ENCODE measurements at regions not wholly inside any gene's neighbourhood (a gene's known extent, or its start where the extent isn't known, plus 50 kb on each side); places are given as distances from the start of the nearest gene placed in this dataset.

DNA sequence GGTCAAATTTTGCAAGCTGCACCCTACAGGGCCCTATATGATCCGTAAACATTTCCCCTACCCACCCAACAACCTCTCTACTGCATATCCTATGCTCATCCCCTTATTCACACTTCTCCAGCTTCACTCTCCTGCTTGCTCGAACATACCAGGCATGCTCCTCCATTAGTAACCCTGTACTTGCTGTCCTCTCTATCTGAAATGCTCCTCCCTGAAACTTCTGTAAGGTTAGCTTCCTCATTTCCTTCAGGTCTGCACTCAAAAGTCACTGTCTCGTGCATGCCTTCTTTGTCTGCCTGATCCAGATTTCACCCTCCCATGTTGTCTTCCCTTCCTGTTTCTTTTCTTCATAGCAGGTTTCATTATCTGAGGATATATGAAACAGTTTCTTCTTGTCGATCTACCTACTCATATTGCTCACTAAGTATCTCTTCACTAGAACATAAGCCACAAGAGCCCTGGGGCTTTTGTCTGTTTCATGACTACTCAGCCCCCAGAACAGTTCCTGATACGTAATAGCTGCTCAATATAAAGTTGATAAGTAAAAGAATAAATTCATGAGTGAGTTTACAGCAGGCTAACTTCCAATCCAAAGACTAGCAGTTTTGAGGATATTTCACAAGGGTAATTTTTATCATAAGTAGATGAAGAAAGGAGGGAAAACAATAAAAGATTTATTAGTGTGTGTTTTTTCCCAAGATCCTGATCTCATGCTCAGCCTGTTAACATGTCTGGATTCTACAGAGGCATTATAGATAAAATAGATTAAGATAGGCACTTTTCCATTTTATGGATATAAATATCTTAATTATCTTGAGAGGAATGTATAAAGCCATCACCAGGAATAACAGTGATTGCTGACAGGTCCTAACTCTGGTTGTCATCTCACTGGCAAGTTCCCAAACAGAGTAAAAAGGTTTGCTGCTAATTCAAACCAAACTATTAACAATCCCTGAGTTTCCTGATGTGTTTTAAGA lies 392.5 kb upstream of the ESRRG start:
- DNase-seq (ENCODE audit: low spot score in 2 of 2) (no peak), ATAC-seq (no peak)
- Mint-ChIP-seq H3K4me3 (no peak overlapping the region), H3K36me3 (no peaks in the 10 kb centered on the region), H3K4me1 (no peaks in the 10 kb centered on the region), H3K9me3 (peaks cover 13% of the 10 kb centered on the region), H3K27ac (no peak overlapping the region)

DNA sequence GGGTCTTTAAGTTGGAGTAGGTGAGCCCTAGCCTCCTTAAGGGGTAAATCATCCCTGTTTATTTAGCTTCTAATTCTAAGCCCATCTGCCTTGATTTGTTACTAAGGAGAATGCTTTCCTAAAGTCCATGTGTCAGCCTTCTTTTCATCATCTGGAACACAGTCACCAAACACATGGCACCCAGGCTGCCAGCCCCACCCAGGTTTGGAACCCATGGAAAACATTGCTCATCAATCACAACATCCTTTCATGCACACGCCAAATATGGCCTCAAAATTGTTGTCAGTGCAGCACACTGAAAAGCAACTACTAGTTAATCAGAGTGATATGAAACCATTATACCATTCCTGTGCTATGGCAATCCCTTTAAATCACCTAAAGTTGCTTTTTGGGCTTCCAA lies 386.7 kb upstream of the ESRRG start:
- H3K9me3 Mint-ChIP-seq = peaks cover 12% of the 10 kb centered on the region
- H3K27ac Mint-ChIP-seq = no peak overlapping the region
- H3K4me3 Mint-ChIP-seq = no peak overlapping the region
- DNase-seq (ENCODE audit: low spot score in 2 of 2) (no peak), ATAC-seq (no peak)
- H3K4me1 Mint-ChIP-seq = no peaks in the 10 kb centered on the region
- H3K36me3 Mint-ChIP-seq = no peaks in the 10 kb centered on the region

DNA sequence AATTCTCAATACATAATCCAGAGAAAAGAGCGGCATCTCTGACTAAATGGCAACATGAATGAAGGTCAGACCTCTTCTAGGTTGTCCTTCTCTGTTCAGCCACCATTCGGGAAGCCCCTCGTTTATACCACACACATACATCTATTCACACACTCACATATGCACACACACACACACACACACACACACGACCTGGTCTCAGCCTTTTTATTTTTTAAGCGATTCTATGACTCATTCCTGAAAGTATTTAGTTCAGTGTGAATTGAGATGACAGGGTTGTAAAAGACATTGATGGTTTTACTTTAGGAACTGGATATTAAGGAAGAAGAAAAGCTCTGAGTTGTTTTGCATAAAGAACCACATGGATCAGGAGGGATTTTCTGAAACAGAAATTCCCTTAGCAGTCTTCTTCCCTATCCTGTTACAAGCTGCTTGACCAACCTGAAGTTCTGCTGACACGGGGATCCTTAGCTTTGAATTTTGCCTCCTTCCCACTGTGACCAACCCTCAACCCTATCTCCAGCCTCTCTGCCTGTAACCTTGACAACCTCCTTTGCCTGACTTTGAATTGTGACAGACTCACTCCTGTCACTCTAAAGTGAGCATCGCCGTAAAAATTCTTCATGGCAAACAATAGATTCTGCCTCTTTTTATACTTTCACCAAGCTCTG lies 383.1 kb upstream of the ESRRG start:
- DNase-seq (ENCODE audit: low spot score in 2 of 2) (no peak), ATAC-seq (no peak)
- H3K4me3 Mint-ChIP-seq = no peak overlapping the region
- peaks cover 18% of the 10 kb centered on the region for H3K9me3 Mint-ChIP-seq
- H3K27ac Mint-ChIP-seq = no peak overlapping the region
- H3K36me3 Mint-ChIP-seq = no peaks in the 10 kb centered on the region
- no peaks in the 10 kb centered on the region for H3K4me1 Mint-ChIP-seq

DNA sequence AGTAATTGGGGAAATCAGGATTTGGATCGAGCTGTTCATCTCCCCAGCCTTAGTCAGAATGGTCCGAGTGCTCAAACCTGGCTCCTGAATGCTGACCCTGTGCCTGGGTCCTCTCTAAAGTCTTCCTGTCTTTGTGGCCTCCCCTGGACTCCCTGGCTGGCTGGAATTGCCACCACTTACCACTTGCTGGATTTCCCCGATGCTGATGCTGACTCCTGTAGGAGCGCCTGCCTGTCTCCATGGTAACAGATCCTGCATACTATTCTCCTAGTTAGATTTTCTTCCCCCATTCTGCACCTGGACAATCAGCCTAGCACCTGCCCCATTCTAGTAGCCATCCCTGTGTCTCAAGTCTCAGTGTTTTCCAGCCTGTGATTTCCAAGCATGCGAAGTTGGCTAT lies 382.2 kb upstream of the ESRRG start:
- Mint-ChIP-seq H3K36me3 (no peaks in the 10 kb centered on the region), H3K27ac (no peak overlapping the region), H3K4me3 (no peak overlapping the region), H3K9me3 (peaks cover 20% of the 10 kb centered on the region), H3K4me1 (no peaks in the 10 kb centered on the region)
- DNase-seq (ENCODE audit: low spot score in 2 of 2) (no peak), ATAC-seq (no peak)

DNA sequence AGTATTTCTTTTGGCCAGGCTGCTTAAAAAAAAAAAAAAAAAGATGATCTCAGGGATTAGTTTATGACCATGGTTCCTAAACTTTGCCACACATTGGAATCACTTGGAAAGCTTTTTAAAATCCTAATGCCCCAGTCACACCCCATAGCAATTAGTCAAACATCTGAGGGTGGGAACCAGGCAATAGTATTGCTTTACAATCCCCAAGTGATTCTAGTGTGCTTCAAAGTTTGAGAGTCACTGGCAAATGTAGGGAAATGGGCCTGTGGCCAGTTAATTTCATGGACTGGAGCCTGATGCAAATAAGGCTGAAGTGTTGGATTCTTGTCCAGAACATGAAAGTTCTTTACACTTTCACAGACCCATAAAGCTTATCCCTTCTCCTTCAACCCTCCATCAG lies 374.6 kb upstream of the ESRRG start:
- no peak for DNase-seq (ENCODE audit: low spot score in 2 of 2)
- Mint-ChIP-seq H3K36me3 (no peaks in the 10 kb centered on the region), H3K4me1 (no peaks in the 10 kb centered on the region)

DNA sequence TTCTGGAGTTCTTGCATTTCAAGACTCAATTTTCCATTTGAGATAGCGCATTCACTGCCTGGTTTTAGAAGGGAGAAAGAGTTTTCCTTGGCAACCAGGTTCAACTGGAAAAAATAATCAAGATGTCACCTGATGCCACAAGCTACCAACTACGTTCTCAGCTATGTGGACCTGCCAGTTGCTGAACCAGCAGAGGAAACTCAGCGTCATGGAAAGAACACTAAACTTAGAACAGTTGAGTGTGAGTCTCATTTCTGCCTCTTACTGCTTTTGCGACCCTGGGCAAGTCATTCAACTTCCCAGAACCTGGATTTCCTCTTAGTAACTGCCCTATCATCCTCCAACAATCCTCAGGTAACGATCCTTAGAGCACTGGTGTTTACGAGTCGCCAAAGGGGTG lies 373.0 kb upstream of the ESRRG start:
- no peak for ATAC-seq
- Mint-ChIP-seq H3K4me3 (no peak overlapping the region), H3K36me3 (no peaks in the 10 kb centered on the region)

More for the DNA sequence above, 374.6 kb upstream of the ESRRG start:
- Mint-ChIP-seq H3K9me3 (peaks cover 7% of the 10 kb centered on the region), H3K27ac (no peak overlapping the region), H3K4me3 (no peak overlapping the region)
- ATAC-seq = no peak

DNA sequence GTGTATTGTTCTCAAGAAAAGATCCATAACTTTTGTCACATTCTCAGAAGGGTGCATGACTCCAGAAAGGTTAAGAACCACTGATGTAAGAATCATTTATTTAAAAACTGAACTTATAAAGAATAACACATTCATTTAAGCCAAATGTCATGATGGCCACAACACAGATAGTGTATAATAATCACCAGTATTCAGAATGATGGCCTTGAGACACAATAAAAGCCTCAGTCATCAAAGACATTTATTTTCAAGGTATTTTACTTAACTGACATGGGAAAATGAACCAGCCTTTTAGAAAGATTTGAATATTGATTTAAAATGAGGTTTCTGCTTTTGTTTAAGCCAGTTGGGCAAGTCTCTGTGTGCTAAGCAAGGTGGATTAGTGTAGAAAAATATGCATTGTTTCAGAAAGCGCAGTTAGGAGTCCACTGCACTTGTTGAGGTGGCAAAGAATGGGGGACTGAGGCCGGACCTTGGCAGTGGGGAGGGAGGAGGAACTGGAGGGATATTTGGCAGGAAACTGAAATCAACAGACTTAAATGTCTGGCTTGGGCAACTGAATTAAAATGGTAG lies 371.9 kb upstream of the ESRRG start:
- DNase-seq (ENCODE audit: low spot score in 2 of 2) = no peak
- Mint-ChIP-seq H3K27ac (no peak overlapping the region), H3K4me3 (no peak overlapping the region), H3K4me1 (no peaks in the 10 kb centered on the region), H3K9me3 (no peaks in the 10 kb centered on the region), H3K36me3 (no peaks in the 10 kb centered on the region)
- ATAC-seq = no peak

More for the DNA sequence above, 373.0 kb upstream of the ESRRG start:
- Mint-ChIP-seq H3K27ac (no peak overlapping the region), H3K4me1 (no peaks in the 10 kb centered on the region), H3K9me3 (peaks cover 2% of the 10 kb centered on the region)
- no peak for DNase-seq (ENCODE audit: low spot score in 2 of 2)

DNA sequence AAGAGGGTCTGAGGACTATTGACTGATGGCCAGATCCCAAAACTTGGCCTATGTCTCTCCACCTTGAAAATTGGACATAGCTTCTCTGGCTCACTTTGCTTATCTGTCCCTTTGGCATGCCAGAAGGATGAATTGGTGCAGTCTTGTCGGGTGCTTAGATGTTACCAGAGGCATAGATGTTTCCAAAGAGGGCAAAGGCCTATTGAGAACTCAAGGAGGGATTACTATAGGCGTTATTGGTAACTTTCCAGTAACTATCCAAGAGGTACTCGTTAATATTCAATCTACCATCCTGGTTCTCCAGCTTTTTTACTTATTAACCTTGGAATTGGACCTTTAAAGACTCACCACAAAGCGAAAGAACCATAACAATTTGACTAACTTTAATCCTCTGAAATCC lies 368.3 kb upstream of the ESRRG start:
- DNase-seq (ENCODE audit: low spot score in 2 of 2) = no peak

DNA sequence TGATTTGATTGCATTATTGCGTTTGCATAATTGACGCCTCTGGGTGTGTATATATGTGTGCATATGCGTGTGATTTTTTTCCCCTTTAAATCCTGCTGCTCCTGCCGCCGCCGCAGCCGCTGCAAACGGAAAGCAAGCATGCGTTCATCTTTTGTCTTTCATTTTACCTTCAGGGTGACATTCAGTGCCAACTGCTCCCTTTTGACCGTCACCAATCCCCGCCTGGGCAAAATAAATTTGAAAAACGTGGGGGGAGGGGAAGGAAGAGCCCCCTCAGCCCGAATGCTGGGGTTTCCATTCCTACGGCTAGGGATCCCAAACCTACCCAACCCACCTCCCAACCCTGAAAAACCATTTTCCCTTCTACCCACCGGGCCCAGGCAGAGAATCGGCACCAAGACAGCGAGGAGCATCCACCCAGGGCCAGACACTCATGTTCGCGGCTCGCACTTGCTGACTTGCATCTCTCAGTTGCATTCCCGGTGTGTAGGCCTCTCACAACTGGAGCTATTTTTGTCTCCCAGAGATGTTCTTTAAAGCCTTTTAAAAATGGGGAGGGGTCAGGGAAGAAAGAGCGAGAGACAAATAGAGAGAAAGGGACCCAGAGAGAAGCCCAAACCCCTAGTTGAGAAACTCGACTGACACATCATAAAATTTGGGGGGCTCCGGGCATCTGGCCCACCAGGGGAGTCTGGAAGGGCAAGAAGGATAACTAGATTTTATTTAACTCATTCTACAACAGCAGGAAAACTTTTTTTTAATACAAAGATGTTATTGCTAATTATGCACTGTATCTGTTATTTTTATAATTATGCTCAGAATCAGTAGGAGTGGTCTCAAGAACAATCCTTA lies 367.1 kb upstream of the ESRRG start:
- ATAC-seq (no peak), DNase-seq (ENCODE audit: low spot score in 2 of 2) (no peak)
- Mint-ChIP-seq H3K4me3 (no peak overlapping the region), H3K27ac (no peak overlapping the region), H3K4me1 (no peaks in the 10 kb centered on the region), H3K36me3 (no peaks in the 10 kb centered on the region), H3K9me3 (no peaks in the 10 kb centered on the region)

More for the DNA sequence above, 368.3 kb upstream of the ESRRG start:
- no peaks in the 10 kb centered on the region for H3K9me3 Mint-ChIP-seq
- H3K4me1 Mint-ChIP-seq = no peaks in the 10 kb centered on the region
- H3K4me3 Mint-ChIP-seq = no peak overlapping the region
- no peak for ATAC-seq
- no peaks in the 10 kb centered on the region for H3K36me3 Mint-ChIP-seq
- no peak overlapping the region for H3K27ac Mint-ChIP-seq

GRCh38 chr1:217089361-217090014 lies 366.3 kb upstream of the ESRRG start:
- DNase-seq (ENCODE audit: low spot score in 2 of 2) (no peak), ATAC-seq (no peak)

DNA sequence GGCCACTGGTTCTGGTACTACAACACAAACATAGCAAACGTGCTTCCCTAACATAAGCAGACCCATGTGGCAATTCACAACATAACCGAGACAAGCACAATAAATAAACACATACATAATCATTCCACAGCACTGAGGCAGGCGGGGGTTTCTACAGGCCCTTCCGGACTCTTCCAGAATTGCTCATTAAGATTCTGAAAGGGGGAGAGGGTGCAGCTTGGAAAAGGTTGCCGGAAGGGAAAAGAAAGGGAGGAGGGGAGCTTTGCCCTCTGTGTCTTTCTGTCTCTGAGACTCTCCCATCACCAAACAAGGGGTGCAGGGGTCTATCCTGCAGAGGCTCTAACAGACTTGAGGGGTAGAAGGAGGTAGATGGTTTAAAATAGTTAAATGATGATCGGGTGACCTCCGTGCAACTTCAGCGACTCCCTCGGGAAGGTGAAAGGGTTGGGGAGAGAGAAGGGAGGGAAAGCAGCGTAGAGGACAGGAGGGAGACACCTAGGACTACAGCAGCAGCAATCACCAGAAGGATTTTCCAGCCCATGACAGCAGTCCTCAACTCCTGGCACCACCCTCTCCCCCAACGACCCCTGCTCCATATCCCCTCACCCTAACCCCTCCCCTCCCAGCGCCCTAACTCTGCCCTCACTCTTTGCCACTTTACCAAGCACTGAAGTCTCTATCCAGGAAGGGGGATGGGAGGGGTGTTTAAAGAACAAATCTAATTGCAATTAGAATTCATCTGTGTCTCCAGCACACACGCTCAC lies 365.5 kb upstream of the ESRRG start:
- ATAC-seq (no peak), DNase-seq (ENCODE audit: low spot score in 2 of 2) (no peak)
- H3K36me3 Mint-ChIP-seq = no peaks in the 10 kb centered on the region
- H3K27ac Mint-ChIP-seq = no peak overlapping the region
- no peak overlapping the region for H3K4me3 Mint-ChIP-seq
- H3K9me3 Mint-ChIP-seq = no peaks in the 10 kb centered on the region
- no peaks in the 10 kb centered on the region for H3K4me1 Mint-ChIP-seq

More at GRCh38 chr1:217089361-217090014, 366.3 kb upstream of the ESRRG start:
- no peak overlapping the region for H3K4me3 Mint-ChIP-seq
- H3K27ac Mint-ChIP-seq = no peak overlapping the region
- no peaks in the 10 kb centered on the region for H3K36me3 Mint-ChIP-seq
- H3K4me1 Mint-ChIP-seq = no peaks in the 10 kb centered on the region
- no peaks in the 10 kb centered on the region for H3K9me3 Mint-ChIP-seq

GRCh38 chr1:217088011-217088410 lies 364.8 kb upstream of the ESRRG start:
- no peaks in the 10 kb centered on the region for H3K9me3 Mint-ChIP-seq
- ATAC-seq = no peak

GRCh38 chr1:217079584-217079983 lies 356.4 kb upstream of the ESRRG start:
- Mint-ChIP-seq H3K4me1 (no peaks in the 10 kb centered on the region), H3K36me3 (no peaks in the 10 kb centered on the region), H3K27ac (no peak overlapping the region), H3K9me3 (peaks cover 4% of the 10 kb centered on the region), H3K4me3 (no peak overlapping the region)
- DNase-seq (ENCODE audit: low spot score in 2 of 2) (no peak), ATAC-seq (no peak)

More at GRCh38 chr1:217088011-217088410, 364.8 kb upstream of the ESRRG start:
- Mint-ChIP-seq H3K4me3 (no peak overlapping the region), H3K27ac (no peak overlapping the region), H3K36me3 (no peaks in the 10 kb centered on the region), H3K4me1 (no peaks in the 10 kb centered on the region)
- DNase-seq (ENCODE audit: low spot score in 2 of 2) = no peak

DNA sequence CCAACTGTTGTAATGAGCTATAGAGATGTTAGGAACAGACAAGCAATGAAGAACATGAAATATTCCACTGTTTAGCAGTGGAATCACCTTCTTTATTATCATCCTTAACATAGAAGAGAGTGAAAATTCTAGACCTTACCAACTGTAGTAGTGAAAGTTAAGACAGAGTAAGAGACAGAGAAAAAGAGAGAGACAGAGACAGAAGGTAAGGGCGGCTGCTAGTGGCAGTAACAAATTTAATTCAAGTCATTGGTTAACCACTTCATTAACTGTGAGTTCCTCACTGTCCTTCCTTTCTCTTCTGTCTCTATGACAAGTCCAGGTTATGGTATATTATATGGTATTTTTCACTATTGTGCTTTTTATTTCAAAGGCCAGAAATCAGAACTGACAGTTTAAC lies 355.7 kb upstream of the ESRRG start:
- H3K9me3 Mint-ChIP-seq = peaks cover 4% of the 10 kb centered on the region
- no peaks in the 10 kb centered on the region for H3K36me3 Mint-ChIP-seq
- ATAC-seq (no peak), DNase-seq (ENCODE audit: low spot score in 2 of 2) (no peak)
- no peak overlapping the region for H3K27ac Mint-ChIP-seq
- no peak overlapping the region for H3K4me3 Mint-ChIP-seq
- H3K4me1 Mint-ChIP-seq = no peaks in the 10 kb centered on the region
